Keratinocyte (primary cell): ENCODE measurements at regions not wholly inside any gene's neighbourhood (a gene's known extent, or its start where the extent isn't known, plus 50 kb on each side); places are given as distances from the start of the nearest gene placed in this dataset.

Experiments used
- CTCF ChIP-seq, 3 experiments: IDR thresholded peaks in 1 of 3; conservative IDR thresholded peaks in 1 of 3; optimal IDR thresholded peaks in 1 of 3; 2 replicates in 2 of 3; 3 replicates in 1 of 3; pipeline versions ENCODE3 to v1.5.1; 2011; ENCODE audit warnings: low read length in 3 of 3, mild to moderate bottlenecking in 3 of 3, moderate library complexity in 2 of 3, control low read depth in 1 of 3, inconsistent platforms in 1 of 3; ENCODE audit not compliant: insufficient read depth in 2 of 3; ENCODE audit errors: extremely low read depth in 1 of 3
- EZH2 ChIP-seq: IDR thresholded peaks from one replicate; pipeline ENCODE4 v1.6.1; 2012; ENCODE audit warnings: inconsistent platforms, mild to moderate bottlenecking, low read length, moderate library complexity

GRCh38 chr3:110063178-110063577 lies 725.8 kb upstream of the DPPA4 start:
- no peak for TF ChIP-seq CTCF (optimal IDR thresholded peaks at IDR 0.05 in 1 of 3, IDR thresholded peaks at IDR 0.05 in 1 of 3, conservative IDR thresholded peaks at IDR 0.05 in 1 of 3; ENCODE audit: extremely low read depth in 1 of 3, insufficient read depth in 2 of 3, low read length in 3 of 3)
- TF ChIP-seq EZH2, result no peak
